HG02970 (cell line): ENCODE measurements at regions not wholly inside any gene's neighbourhood (a gene's known extent, or its start where the extent isn't known, plus 50 kb on each side); places are given as distances from the start of the nearest gene placed in this dataset.

Source experiments
- ATAC-seq: cut with Tn5 transposase; IDR thresholded peaks from one replicate; pipeline ENCODE4 v1.9.1; 2021; ENCODE audit warnings: mild to moderate bottlenecking, moderate library complexity, moderate number of reproducible peaks; ENCODE audit not compliant: unreplicated experiment, low FRiP score

- no peak for ATAC-seq
Observed at GRCh38 chr2:18704276-18704675, 114.9 kb upstream of the NT5C1B start.

DNA sequence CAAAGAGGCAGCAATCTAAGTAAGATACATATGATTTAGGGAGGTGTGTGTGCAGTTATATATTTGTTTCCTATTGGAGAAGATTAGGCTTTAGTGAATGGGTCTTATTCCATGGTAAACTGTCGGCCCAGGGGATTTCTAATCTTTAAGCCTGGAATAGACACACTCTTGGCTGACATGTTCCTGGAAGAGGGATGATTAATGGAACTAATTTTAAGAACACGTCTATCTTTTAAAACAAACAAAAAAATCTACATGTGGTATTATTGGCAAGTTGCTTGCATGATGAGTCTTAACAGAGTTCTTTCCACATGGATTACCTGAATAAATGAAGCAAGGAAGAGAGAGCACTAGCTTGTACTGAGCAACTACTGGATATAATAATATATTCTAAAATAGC, 114.2 kb upstream of the NT5C1B start:
- no peak for ATAC-seq

DNA sequence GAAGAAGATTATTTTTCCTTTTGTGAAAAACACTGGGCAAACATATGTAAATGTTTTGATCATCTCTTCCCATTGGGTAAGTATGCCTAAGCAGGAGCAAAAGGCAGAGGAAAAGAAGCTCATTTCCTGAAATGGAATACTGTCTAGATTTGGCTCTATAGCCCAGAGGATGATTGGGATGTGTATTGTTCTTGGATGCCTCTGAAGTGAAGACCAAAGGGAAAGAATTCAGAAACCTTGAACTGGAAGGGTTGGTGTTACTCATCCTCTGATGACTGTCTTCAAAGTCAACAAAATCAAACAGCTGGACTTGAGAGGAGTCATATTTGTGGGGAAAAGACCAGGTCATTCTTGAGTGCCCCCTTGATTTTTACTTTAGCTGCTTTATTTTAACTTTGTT, 112.6 kb upstream of the NT5C1B start:
- no peak for ATAC-seq

DNA sequence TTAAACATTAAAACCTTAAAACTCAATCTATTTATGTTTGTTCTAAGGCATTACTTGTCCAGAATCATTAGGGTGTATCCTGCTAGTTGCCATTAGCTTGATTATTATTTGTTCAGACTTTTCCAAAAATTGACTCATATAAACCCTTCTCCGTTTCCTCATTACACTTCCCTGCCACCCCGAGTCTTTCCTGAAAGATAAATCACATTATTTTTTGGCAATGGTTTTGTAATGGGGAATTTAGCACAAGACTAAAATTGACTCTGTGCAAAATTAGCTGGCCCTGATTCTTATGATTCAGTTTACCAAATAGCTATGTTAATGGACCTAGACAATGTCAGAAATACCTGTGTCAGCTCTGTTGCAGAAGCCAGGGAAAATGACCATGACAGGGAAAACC, 112.2 kb upstream of the NT5C1B start:
- ATAC-seq, result no peak

GRCh38 chr2:18690342-18690741, 101.0 kb upstream of the NT5C1B start:
- no peak for ATAC-seq

DNA sequence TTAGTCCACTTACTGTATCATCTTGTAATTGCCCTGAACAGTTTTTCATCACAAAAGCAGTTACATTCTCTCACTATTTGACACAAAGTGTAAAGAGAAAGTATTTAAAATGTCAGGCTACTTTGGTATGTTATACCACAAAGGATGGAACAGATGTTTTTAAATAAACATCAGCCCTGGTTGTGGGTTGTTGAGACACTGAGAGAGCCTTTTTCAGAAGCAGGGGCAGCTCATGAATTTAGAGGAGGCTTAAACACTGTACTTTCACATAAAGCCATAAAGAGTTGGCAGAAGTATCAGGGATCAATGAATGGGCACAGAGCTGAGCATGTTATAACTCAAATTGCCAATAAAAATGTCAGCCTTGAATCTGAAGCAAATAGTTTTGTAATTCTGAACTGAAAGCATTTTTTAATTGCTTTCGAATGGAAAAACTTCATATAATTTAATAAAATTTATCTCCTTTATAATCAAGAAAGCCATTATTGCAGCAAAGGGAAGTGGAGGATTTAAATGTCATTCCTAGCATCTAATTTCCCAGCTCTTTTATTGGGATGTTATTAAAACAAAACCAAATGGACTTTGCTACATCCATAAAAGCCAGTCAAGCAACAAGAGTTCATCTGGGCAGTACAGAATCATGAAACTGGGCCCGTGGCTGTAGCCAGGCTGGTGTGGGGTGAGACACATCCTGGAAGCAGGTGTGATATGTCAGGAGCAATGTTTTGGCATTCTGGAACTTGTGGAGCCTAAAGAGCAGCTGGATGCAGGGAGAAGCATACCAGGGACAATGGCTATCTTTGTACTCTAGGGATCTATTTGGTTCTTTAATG, 95.1 kb upstream of the NT5C1B start:
- no peak for ATAC-seq

GRCh38 chr2:18682681-18683080, 93.3 kb upstream of the NT5C1B start:
- no peak for ATAC-seq

- no peak for ATAC-seq
Observed at GRCh38 chr2:18677280-18677679, 87.9 kb upstream of the NT5C1B start.

DNA sequence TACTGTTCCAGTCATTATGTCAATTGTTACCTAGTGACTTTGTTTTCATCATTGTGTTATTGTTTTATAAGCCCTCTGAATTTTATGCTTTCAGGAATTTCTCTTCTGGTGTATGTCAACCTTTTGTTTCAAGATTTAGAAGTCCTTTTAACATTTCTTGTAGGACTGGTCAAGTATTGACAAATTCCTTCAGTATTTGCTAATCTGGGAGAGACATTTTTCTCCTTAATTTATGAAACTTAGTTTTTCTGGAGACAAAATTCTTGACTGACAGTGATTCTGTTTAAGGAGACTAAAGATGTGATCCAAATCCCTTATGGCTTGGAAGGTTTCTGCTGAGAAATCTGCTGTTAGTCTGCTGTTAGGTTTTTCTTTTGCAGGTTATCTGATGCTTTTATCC, 84.9 kb upstream of the NT5C1B start:
- no peak for ATAC-seq

GRCh38 chr2:18671363-18671762, 82.0 kb upstream of the NT5C1B start:
- no peak for ATAC-seq

GRCh38 chr2:18668221-18668620, 78.9 kb upstream of the NT5C1B start:
- ATAC-seq, result no peak

DNA sequence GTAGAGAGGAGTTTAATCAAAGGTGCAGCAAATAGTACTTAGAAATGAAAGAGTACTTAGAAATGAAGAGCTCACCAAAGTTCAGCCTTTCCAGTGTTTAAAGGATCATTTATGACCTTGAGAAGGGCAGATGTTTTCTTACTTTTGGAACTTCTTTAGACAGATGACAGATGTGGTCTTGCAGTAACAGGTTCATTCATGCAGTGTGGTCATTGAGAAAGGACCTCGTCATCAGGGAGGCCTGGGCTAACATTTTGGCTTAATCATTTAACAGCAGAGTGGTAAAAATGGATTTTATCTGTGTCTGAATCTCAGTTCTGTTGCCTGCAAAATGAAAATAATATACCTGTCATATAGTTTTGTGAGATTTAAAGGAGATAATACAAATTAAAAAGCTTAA, 75.1 kb upstream of the NT5C1B start:
- no peak for ATAC-seq

GRCh38 chr2:18663861-18664260, 74.5 kb upstream of the NT5C1B start:
- ATAC-seq, result no peak

- no peak for ATAC-seq
Observed at GRCh38 chr2:18662689-18663088, 73.3 kb upstream of the NT5C1B start.

GRCh38 chr2:18659915-18660314, 70.5 kb upstream of the NT5C1B start:
- no peak for ATAC-seq

- no peak for ATAC-seq
Observed at GRCh38 chr2:18656048-18656447, 66.7 kb upstream of the NT5C1B start.

- no peak for ATAC-seq
Observed at GRCh38 chr2:18651842-18652774, 62.7 kb upstream of the NT5C1B start.

GRCh38 chr2:18650221-18650620, 60.9 kb upstream of the NT5C1B start:
- ATAC-seq, result no peak

DNA sequence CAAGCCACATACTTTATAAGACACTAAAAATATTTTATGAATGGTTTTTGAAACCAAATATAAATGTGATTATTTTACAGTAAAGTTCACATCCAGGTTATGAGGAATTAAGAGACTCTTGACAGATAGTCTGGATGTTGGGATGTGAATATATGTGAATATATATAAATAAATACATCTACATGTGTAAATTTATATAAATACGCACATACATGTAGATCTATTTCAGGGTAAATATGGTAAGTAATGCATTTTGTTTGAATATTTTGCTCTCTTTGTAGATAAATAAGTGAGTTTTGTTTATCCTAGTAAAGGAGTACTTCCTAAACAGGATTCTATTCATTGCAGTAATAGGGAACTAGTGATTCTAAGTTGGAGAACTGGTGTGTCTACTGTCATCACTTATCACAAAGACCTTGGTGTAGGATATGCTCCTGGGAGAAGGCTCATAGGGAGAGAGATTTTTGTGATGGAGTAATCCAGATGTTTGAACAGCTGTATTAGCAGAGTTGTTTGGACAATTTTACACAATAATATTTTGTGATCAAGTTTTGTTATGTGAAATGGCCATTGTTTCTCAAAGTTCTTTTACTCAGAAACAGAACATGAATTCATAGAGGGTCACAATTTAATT, 60.2 kb upstream of the NT5C1B start:
- ATAC-seq, result no peak

DNA sequence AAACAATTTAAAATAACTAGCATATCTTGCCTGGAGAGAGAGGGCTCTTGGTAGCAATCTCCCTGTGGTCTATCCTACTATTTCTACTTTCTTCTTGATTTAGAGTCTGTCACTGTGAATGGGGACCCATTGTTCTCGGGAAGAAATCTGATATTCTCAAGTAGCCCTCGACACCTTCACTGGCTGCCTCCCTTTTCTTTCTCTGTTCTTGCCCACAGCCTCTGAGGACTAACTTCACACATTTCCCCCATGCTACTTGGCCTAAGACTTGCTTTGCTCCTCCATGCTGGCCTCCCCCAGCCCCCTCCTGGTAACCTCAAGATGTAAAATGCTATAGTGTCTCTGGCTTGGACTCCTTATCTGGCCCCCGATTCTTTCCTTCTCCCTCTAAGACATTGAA, 58.8 kb upstream of the NT5C1B start:
- no peak for ATAC-seq

DNA sequence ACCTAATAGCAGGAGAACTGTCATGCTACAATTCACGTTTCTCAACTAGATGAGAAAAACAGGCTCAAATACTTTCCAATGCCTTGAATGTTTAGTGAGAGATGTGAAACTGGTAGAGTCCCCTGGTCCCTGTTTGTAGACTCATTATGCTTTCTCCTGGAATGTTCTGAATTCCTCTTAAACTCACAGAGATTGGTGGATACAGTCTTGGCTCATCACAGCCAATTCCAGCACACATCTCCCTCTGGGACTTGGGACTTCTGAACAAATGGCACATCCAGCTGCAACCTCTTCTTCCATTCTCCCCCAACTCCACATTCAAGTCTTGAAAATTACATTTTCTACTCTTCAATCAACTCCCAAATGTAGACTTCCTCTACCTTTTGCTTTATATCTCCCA, 58.4 kb upstream of the NT5C1B start:
- no peak for ATAC-seq
